Kidney capillary endothelial cell (primary cell): ENCODE measurements at regions not wholly inside any gene's neighbourhood (a gene's known extent, or its start where the extent isn't known, plus 50 kb on each side); places are given as distances from the start of the nearest gene placed in this dataset.

Source experiments
- DNase-seq: peaks from one replicate; pipeline ENCODE4 v3.0.0-alpha.2; 2018; ENCODE audit warnings: low spot score

- DNase-seq, result no peak
Observed at GRCh38 chr13:61466280-61466679, 50.6 kb upstream of the PCDH20 start.
